HK-2 (cell line): ENCODE measurements at regions not wholly inside any gene's neighbourhood (a gene's known extent, or its start where the extent isn't known, plus 50 kb on each side); places are given as distances from the start of the nearest gene placed in this dataset.
"Not testable (repeated sequence)": the region's sequence is repeated elsewhere in the genome, so short reads cannot be mapped to it uniquely, and the experiment has no call there.

Source experiments
- DNase-seq: peaks from one replicate; pipeline ENCODE4 v3.0.0-alpha.2; 2018; ENCODE audit not compliant: unreplicated experiment

- DNase-seq: no peak
These were observed 64.1 kb downstream of the CFAP44 start for GRCh38 chr3:113377158-113377557.

- no peak for DNase-seq
These were observed 67.2 kb downstream of the CFAP44 start for GRCh38 chr3:113374078-113374477.

- DNase-seq: not testable (repeated sequence)
These were observed 74.5 kb downstream of the CFAP44 start for GRCh38 chr3:113366800-113367199.

GRCh38 chr3:113355340-113355739 lies 86.0 kb downstream of the CFAP44 start:
- DNase-seq: not testable (repeated sequence)

GRCh38 chr3:113354307-113354706 lies 87.0 kb downstream of the CFAP44 start:
- peak; percentile 10 for DNase-seq

GRCh38 chr3:113353678-113354077 lies 87.6 kb downstream of the CFAP44 start:
- no peak for DNase-seq

- DNase-seq: no peak
These were observed 100.5 kb downstream of the CFAP44 start for GRCh38 chr3:113340785-113341184.

- DNase-seq: no peak
These were observed 101.6 kb downstream of the CFAP44 start for GRCh38 chr3:113339616-113340244.
